Activated T-cell treated with anti-CD3 and anti-CD28 coated beads, Interleukin-2, amount 50 U/mL, for 1 hour (primary cell): ENCODE measurements at regions not wholly inside any gene's neighbourhood (a gene's known extent, or its start where the extent isn't known, plus 50 kb on each side); places are given as distances from the start of the nearest gene placed in this dataset.

Experiments used
- DNase-seq: peaks from one replicate; pipeline ENCODE4 v3.0.0-alpha.2; 2020

DNA sequence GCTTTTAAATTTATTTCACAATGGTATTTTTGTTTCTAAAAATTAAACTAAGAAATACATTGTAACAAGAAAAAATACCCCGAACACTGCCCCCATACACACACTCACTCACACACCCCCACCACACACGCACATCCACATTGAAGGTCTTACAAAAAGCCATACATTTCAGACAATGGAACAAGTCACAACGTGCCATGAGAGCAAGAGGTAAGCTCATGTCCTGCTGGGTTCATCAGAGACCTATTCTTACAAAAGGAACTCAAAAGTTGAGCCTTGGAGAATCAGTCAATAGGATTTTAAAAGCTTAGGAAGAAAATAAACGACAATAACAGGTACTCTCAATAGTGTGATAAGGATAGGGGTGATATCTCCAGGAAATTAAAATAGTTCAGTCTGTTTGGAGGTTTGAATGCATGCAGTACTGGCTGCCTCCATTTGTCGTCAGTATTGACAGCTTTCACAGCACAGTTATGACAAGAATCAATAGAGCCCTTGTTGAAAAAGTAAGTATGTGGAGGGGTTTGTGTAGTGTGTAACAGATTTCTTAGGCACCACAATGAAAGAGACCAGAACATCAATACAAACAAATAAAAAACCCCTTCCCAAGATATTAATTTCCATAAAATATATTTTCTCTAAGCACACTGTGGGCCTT lies 1826.2 kb upstream of the CDH6 start:
- DNase-seq = no peak

DNA sequence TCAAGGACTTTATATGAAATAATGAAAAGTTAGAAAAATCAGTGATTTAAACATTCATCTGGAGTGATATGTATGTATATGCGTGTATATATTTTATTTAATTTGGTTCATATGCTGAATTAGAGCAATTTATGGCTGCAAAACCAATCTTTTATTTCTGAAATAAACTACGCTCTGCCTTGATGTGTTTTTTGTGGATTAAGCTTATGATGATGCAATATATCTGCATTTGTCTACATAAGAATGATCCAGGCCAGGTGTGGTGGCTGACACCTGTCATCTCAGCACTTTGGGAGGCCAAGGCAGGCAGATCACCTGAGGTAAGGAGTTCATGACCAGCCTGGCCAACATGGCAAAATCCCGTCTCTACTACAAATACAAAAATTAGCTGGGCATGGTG lies 1842.3 kb upstream of the CDH6 start:
- DNase-seq = no peak

DNA sequence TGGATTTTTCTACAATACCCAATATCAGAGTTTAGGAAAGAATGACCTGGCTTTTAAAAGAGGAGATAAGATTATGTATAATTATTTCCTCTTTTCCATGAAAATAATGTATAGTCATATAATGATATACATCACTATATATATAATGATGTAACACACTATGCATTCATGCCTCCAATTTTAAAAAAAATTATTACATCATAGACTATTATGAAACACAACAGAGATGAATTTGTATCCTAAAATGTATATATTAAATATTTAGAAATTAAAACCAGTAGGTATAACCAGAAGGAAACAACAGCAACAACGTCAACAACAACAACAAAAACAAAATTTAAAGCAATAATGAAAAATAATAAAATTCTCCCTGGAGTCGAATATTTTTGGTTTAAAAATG lies 1856.5 kb upstream of the CDH6 start:
- DNase-seq = no peak

GRCh38 chr5:29321591-29321990 lies 1871.9 kb upstream of the CDH6 start:
- DNase-seq = no peak

DNA sequence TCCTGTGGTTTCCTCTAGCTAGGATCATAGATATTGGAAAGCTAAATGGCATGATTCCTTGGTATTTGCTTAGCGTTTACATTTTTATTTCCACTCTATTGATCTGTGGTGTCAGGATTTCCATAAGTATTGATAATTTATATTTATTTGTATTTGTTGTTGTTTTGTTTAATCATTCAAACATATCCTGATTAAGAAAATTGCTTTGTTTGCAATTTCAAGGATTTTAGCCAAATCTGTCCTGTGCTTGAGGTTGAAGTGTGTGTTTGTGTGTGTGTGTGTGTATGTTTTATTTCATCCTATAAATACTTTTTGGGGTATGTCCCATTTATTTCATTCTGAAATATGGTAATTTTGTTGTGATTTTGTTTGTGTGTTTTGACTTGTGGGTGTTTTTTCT lies 1884.1 kb upstream of the CDH6 start:
- no peak for DNase-seq

DNA sequence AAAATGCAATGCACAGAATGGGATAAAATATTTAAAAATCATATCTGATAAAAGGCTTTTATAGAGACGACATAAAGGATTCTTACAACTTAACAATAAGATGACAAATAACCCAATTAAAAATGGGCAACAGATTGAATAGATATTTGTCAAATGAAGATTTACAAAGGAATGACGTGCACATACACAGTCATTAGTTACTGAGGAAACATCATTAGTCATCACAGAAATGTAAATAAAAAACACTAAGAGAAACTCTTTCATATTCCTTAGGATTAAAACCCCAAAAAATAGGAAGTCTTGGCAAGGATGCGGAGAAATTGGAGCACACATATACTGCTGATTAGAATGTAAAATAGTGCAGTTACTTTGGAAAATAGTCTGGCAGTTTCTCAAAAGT lies 1886.0 kb upstream of the CDH6 start:
- no peak for DNase-seq

DNA sequence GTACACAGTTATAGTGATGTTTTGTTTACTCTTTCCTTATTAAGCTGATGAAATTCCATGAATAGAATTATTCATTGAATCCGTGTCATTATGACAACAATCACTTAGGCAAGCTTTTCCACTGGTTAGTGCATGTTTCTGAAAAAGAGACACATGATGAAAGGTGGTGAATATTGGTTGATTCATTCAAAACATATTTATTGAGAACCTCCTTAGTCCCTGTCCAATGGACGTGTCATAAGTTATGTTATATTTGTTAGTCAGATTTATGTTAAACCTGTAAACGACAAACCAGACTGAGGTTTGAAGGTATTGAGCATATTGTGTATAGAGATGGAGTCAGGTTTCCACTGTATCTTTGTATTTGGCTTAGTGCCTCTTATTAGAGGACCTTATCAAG lies 1888.9 kb upstream of the CDH6 start:
- DNase-seq = no peak

DNA sequence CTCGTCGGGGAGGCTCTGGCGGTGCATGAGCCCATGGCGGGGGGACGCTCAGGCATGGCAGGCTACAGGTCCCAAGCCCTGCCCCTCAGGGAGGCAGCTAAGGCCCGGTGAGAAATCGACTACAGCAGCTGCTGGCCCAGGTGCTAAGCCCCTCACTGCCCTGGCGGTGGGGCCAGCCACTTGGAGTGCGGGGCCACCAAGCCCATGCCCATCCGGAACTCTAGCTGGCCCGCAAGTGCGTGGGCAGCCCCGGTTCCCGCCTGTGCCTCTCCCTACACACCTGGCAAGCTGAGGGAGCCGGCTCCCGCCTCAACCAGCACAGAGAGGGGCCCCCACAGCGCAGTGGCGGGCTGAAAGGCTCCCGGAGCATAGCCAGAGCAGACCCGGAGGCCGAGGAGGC lies 1896.9 kb upstream of the CDH6 start:
- DNase-seq = no peak

- DNase-seq = no peak
These were observed 1915.8 kb upstream of the CDH6 start for GRCh38 chr5:29277642-29278041.

- DNase-seq = no peak
These were observed 1917.1 kb upstream of the CDH6 start for GRCh38 chr5:29276371-29276770.

GRCh38 chr5:29263915-29264351 lies 1929.6 kb upstream of the CDH6 start:
- no peak for DNase-seq

DNA sequence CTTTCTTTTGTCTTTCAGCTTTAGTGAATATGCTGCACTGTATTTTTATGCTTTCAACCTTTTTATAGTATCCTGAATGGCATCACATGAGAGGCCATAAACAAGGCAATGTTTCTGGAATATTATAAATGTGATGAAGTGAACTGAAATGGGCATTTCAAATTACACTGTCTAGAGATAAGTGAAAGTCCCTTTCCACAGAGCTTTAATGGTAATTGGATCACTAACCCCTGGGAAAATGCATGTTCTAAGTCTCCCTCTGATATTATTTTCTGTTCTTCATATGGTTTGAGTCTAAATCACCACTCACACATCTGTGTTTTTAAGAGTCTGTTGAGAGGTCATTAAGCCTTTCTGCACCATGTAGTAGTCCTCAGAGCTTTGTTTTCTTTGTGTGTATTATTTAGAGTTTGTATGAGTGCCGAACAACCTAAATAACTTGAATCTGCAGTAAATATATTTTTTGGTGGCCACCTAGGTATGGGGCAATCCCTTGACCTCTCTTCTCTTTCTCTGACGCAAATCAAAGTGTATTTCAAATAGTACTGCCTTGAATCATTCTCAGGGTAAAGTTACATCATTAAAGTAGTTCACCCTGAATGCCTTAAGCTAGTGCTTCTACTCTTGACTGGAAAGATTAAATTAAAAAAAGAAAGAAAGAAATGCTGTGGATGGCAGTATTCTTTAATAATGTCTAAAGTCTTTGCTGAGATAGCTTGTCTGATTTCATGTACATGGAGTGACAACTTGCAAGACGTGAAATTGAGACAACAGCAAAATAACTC lies 1931.0 kb upstream of the CDH6 start:
- no peak for DNase-seq

DNA sequence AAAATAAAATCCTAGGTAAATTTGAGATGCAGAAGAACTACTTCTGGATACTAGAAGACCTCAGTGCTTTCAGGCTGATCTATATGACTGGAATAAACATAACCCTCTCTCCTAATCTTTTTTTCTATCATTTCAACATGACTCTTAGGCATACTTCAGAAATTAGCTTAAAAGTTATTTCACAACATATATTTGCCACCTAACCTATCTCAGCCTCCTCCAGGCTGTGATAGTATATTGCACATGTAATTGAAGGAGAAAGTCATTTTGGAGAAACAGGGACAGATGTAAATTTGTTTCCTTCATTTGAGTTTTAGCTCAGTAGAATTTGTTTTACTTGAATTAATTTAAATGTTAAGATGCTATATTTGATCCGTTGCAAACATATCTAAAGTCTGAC lies 1932.3 kb upstream of the CDH6 start:
- DNase-seq = no peak

DNA sequence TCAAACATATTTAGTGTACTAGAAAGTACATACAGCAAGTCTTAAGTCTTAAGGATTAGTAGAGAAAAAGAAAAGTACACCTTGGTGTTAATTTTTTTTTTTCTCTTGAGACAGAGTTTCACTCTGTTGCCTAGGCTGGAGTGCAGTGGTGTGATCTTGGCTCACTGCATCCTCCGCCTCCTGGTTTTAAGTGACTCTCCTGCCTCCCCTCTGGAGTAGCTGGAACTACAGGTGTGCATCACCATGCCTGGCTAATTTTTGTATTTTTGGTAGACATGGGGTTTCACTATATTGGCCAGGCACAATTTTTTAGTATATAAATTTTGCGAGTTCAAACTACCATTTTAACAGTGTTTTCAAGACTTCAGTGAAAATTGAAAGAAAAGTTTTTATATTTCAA lies 1941.1 kb upstream of the CDH6 start:
- no peak for DNase-seq

DNA sequence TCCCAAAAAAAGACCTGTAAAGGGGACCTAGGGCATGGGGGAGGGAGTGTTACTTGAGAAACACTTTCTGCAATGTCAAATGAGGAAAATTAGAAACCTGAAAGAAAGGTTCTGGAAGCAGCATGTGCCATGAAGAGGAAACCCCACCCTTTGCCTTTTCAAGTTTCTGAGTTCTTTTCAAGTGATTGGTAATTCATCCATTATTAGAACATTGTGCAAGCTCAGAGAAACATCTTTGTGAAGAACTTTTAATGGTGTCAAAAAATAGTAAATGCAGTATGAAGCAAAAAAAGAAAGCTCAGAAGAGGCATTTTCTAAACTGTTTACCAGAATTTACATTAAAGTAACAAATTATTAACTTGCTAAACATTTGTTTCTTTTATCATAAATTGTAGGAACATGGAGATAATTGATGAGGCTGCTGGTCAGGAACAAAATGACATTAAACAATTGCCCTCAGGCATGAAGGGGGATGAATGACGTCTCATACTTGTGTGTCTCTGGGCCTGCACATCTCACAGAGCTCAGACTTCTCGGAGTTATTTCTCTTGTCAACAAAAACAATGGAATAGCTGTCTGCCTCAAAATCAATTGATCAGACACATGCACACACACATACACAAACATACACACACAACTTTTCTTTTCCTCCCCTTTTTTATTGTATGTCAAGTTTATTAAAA lies 1946.0 kb upstream of the CDH6 start:
- no peak for DNase-seq

DNA sequence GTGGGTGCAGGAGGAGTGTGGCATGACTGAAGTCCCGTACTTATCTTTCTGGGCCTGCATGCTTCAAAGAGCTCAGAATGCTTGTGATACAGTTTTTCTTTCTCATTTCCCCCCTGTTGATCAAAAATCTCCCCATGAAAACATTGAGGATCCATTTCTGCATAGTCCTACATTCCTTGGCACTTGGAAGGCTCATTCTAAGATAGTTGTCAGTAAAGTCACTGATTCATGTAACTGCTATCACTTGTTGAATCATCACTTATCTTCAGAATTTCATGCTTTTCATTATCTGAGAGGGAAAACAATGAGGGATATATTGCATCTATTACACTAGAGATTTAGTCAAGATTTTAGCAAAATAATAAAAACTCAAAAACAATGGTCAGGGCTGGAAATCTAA lies 1953.1 kb upstream of the CDH6 start:
- DNase-seq = no peak

DNA sequence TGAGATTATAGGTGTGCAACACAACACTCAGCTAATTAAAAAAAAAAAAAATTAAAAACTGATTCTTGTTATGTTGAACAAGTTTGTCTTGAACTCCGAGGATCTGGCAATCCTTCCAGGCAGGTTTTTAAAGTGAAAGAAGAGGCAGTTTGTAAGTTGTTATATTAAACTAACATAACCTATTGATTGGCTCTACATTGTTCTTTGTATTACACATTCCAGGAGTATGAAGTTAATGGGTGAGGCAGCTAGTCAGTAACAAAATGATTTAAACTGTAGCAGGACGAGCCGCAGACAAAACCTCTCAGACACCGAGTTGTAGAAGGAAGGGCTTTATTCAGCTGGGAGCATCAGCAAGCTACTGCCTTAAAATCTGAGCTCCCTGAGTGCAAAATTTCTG lies 1953.9 kb upstream of the CDH6 start:
- DNase-seq = no peak

- no peak for DNase-seq
These were observed 1955.4 kb upstream of the CDH6 start for GRCh38 chr5:29238115-29238514.

DNA sequence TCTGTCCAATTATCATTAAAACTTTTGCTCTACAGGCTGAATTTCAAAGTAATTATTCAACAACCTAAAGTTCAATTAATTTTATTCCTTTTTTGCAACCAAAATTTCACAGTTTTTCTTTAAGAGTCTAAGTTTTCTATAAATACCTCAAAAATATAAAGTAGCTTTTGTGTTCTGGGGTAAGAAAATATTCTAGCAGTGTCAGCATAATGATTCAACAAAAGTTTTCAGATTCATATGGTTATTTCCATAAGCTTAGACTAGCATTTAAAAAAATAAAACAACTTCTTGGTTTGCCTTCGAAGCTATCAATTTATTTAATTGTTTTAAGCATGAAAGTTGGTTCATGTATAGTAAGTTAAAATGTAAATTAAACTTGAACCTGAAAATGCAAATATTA lies 1962.3 kb upstream of the CDH6 start:
- no peak for DNase-seq

GRCh38 chr5:29230591-29230990 lies 1962.9 kb upstream of the CDH6 start:
- DNase-seq = no peak

DNA sequence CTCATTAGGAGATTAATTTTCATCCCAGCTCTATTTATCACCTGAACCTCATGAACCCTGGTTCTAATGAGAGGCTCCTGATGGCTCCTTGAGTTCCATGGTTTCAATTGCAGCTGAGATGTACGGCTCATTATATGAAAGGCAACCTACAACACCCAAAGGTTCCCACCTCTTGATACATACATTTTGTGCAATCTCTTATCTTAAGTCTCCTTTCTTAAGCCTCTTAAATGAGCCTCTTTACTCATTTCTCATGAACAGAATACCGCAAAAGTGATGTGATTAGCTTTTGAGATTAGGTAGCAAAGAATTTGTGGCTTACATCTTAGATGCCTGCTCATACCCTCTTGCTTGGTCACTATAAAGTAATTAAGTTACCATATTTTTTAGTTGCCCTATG lies 1964.0 kb upstream of the CDH6 start:
- DNase-seq = no peak

DNA sequence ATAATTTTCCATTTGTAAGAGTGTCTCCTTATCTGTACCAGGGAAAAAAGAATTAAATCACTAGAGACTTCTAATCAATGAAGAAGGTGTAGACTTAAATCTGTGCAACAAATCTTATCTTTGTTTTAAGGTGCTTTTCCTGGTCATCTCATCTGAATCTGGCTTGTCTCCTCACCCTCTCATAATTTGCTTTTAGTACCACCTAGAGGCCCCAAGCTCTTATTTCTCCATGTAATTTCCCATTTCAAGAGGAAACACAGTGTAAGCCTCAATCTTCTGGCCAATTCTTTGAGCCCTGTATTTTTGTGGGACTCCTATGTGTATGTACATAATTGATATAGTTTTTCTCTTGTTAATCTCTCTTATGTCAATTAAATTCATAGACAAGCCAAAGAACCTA lies 1975.3 kb upstream of the CDH6 start:
- no peak for DNase-seq

GRCh38 chr5:29214839-29215238 lies 1978.6 kb upstream of the CDH6 start:
- no peak for DNase-seq

DNA sequence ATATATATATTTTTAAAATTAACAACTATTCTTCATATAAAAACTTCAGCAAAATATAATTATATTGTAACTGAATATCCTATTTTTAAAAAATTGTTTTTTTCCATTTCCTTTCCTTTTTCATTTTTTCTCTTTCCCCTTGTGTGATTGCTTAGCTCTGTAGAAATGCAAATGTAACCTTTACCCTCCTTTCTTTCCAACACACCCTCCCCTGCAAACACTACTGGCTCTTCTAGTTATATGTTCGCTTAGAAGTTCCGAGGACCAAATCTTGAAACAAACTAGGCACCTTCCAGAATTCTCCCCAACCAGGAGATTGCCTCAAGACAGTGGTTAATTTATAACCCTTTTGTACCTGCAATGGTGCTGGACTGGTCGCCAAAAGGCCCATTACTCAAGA lies 1980.0 kb upstream of the CDH6 start:
- DNase-seq = no peak
